Tibial artery (tissue), 4 donors: ENCODE measurements at regions not wholly inside any gene's neighbourhood (a gene's known extent, or its start where the extent isn't known, plus 50 kb on each side); places are given as distances from the start of the nearest gene placed in this dataset.

Experiments used
- DNase-seq, 2 donors: peaks; one replicate each; pipeline ENCODE4 v3.0.0-alpha.2; 2019
- H3K27ac ChIP-seq, 2 donors: fragments of 200-600 bp; sonication (generic) in 1 of 2; 1 replicate in 1 of 2; 2 replicates in 1 of 2; pipeline ENCODE4 v1.5.1; 2018 to 2019; ENCODE audit warnings: mild to moderate bottlenecking in 1 of 2
- H3K27me3 ChIP-seq, 2 donors: fragments of 200-600 bp; sonication (generic) in 1 of 2; one replicate each; pipeline versions ENCODE4 v1.5.1 to v1.6.0; 2016 to 2019
- H3K36me3 ChIP-seq, 3 donors: fragments of 200-600 bp; sonication (generic) in 2 of 3; one replicate each; pipeline ENCODE4 v1.5.1; 2016 to 2019; ENCODE audit warnings: mild to moderate bottlenecking in 2 of 3
- H3K4me1 ChIP-seq, 4 donors: fragments of 200-600 bp; sonication (generic) in 2 of 4; 1 replicate in 3 of 4; 2 replicates in 1 of 4; pipeline ENCODE4 v1.5.1; 2016 to 2019
- H3K4me3 ChIP-seq, 2 donors: fragments of 200-600 bp; sonication (generic) in 1 of 2; 1 replicate in 1 of 2; 2 replicates in 1 of 2; pipeline ENCODE4 v1.5.1; 2018 to 2019; ENCODE audit warnings: mild to moderate bottlenecking in 2 of 2
- H3K9me3 ChIP-seq, 3 donors: fragments of 200-600 bp; sonication (generic) in 1 of 3; one replicate each; pipeline ENCODE4 v1.5.1; 2016 to 2019
- CTCF ChIP-seq, 2 experiments: fragments of 200-600 bp in 1 of 2; fragments of 450-650 bp in 1 of 2; IDR thresholded peaks; one replicate each; pipeline ENCODE4 v1.5.1; 2017 to 2019; ENCODE audit warnings: antibody characterized with exemption in 2 of 2, mild to moderate bottlenecking in 1 of 2, moderate library complexity in 1 of 2
- intact Hi-C: fragments of 100-400 bp; cut with DNase I; formaldehyde crosslinking; loops from one replicate; pipeline ENCODE4 v1.15.0; 2023; ENCODE audit warnings: low total_unique reads

- Histone ChIP-seq H3K36me3 (no peaks in the 10 kb centered on the region), H3K9me3 (no peaks in the 10 kb centered on the region), H3K4me1 (no peaks in the 10 kb centered on the region), H3K27ac (no peak overlapping the region), H3K4me3 (no peak overlapping the region), H3K27me3 (no peaks in the 10 kb centered on the region)
- TF ChIP-seq CTCF (IDR thresholded peaks at IDR 0.05): no peak
- intact Hi-C loops: no loop called here
- no peak for DNase-seq
Observed at GRCh38 chr1:106975944-106976343, 80.5 kb upstream of the PRMT6 start.

GRCh38 chr1:106978477-106979322 is 77.8 kb upstream of the PRMT6 start:
- Histone ChIP-seq H3K36me3 (no peaks in the 10 kb centered on the region), H3K4me1 (no peaks in the 10 kb centered on the region), H3K9me3 (no peaks in the 10 kb centered on the region), H3K4me3 (no peak overlapping the region), H3K27me3 (no peaks in the 10 kb centered on the region), H3K27ac (no peak overlapping the region)
- DNase-seq: no peak
- no peak for TF ChIP-seq CTCF (IDR thresholded peaks at IDR 0.05)
- intact Hi-C loops: no loop called here

DNA sequence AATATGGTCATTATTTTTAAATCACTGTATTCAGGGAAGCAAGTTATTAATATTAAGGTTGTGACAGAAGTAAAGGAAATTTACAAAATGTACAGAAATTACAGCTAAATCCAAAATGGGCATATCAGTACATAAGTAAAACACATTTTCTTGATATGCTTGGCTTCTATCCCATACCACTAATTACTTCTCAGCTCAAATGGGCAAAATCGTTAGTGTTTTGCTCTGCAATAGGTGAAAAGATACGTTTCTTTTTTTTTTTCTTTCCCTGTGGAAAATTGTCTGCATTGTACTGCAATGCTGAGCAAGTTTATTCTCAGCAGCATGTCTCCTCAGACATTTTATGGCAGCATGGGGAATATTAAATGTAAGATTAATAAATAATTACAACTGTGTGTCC is 77.1 kb upstream of the PRMT6 start:
- intact Hi-C loops: no loop called here
- Histone ChIP-seq H3K27me3 (no peaks in the 10 kb centered on the region), H3K27ac (no peak overlapping the region), H3K4me1 (no peaks in the 10 kb centered on the region), H3K9me3 (no peaks in the 10 kb centered on the region), H3K36me3 (no peaks in the 10 kb centered on the region), H3K4me3 (no peak overlapping the region)
- TF ChIP-seq CTCF (IDR thresholded peaks at IDR 0.05): no peak
- no peak for DNase-seq

DNA sequence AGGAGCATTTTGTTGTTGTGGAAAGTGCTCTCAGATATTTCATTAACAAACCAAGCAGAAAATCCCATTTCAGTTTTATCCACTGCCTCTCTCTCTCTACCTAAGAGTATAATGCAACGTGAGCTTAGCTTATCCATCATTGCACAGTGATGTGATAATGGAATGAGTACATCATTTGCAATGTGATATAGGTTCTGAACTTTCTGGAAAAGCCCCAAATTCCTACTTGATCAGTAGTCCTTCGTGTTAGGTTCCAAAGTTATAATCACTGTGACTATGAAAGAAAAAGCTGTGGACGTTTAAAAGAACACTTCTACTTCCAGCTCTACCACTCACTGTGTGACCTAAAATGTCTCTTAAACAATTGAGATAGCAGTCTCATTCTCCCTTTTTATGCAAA is 76.4 kb upstream of the PRMT6 start:
- intact Hi-C loops: no loop called here
- H3K27ac ChIP-seq: no peak overlapping the region
- H3K36me3 ChIP-seq: no peaks in the 10 kb centered on the region
- no peaks in the 10 kb centered on the region for H3K4me1 ChIP-seq
- DNase-seq: no peak
- no peaks in the 10 kb centered on the region for H3K27me3 ChIP-seq
- TF ChIP-seq CTCF (IDR thresholded peaks at IDR 0.05): no peak
- no peaks in the 10 kb centered on the region for H3K9me3 ChIP-seq
- H3K4me3 ChIP-seq: no peak overlapping the region

DNA sequence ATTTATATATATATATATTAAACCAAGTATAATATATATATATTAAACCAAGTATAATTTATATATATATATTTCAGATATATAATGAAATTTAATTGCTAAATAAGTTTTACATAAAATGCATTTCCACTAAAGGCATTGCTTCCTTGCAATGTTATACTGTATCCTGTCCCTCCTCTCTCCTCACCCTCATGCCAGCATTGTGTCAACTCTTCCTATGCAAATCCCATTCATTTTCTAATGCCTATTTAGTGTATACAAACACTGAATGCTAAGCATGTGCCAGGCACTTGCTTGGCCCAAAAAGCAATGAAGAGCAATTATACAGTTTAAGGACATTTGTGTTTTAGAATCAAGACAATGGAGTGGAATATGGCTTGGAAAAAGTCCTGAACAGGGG is 71.7 kb upstream of the PRMT6 start:
- no peaks in the 10 kb centered on the region for H3K9me3 ChIP-seq
- no peak for DNase-seq
- no peak overlapping the region for H3K4me3 ChIP-seq
- intact Hi-C loops: no loop called here
- no peaks in the 10 kb centered on the region for H3K27me3 ChIP-seq
- no peaks in the 10 kb centered on the region for H3K36me3 ChIP-seq
- H3K27ac ChIP-seq: no peak overlapping the region
- no peak for TF ChIP-seq CTCF (IDR thresholded peaks at IDR 0.05)
- H3K4me1 ChIP-seq: no peaks in the 10 kb centered on the region
